NCI-H2081 treated with DMSO at 0.1 percent for 48 hours (cell line): ENCODE measurements at regions not wholly inside any gene's neighbourhood (a gene's known extent, or its start where the extent isn't known, plus 50 kb on each side); places are given as distances from the start of the nearest gene placed in this dataset.
"Not testable (repeated sequence)": the region's sequence is repeated elsewhere in the genome, so short reads cannot be mapped to it uniquely, and the experiment has no call there.

Experiments
- DNase-seq: peaks from one replicate; lab custom pipeline; 2025; lab: John Stamatoyannopoulos, UW

- no peak for DNase-seq
Observed at GRCh38 chr13:86579662-86580061, 780.4 kb upstream of the SLITRK6 start.

DNA sequence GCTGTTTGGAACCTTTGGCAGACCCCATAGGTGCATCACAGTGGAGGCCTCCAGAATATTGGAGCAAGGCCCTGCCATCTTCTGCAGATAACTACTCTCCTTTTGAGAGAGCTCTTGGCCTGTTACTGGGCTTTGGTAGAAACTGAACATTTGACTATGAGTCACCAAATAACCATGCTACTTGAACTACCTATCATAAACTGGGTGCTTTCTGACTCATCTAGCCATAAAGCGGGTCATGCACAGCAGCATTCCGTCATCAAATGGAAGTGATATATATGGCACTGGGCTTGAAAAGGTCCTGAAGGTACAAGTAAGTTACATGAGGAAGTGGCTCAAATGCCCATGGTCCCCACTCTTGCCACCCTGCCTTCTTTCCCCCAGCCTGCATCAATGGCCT, 782.5 kb upstream of the SLITRK6 start:
- DNase-seq, result no peak

DNA sequence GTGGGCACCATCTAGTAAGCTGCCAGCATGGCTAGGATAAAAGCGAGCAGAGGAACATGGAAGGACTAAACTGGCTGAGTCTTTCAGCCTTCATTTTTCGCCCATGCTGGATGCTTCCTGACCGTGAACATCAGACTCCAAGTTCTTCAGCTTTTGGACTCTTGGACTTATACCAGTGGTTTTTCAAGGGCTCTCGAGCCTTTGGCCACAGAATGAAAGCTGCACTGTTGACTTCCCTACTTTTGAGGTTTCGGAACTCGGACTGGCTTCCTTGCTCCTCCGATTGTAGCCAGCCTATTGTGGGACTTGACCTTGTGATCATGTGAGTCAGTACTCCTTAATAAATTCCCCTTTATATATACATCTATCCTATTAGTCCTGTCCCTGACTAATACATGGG, 785.1 kb upstream of the SLITRK6 start:
- DNase-seq, result no peak

DNA sequence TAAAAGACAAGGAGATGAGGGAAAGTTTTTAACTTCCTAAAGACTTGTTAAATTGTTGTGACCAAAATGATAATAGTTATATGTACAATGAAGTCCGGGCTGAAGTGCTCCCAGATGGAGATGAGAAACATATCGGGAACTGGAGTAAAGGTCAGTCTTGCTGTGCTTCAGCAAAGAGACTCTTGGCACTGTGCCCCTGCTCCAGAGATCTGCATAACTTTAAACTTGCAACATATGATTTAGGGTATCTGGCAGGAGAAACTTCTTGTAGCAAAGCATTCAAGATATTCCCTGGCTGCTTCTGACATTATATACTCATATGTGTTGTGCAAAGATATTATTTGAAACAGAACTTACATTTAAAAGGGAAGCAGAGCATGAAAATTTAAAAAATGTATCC, 786.6 kb upstream of the SLITRK6 start:
- DNase-seq, result no peak

GRCh38 chr13:86591862-86592261, 792.6 kb upstream of the SLITRK6 start:
- DNase-seq, result no peak

- DNase-seq, result no peak
Observed at GRCh38 chr13:86601351-86601750, 802.1 kb upstream of the SLITRK6 start.

- no peak for DNase-seq
Observed at GRCh38 chr13:86606264-86606663, 807.0 kb upstream of the SLITRK6 start.

- DNase-seq, result no peak
Observed at GRCh38 chr13:86608701-86609100, 809.5 kb upstream of the SLITRK6 start.

- DNase-seq, result no peak
Observed at GRCh38 chr13:86633346-86633745, 834.1 kb upstream of the SLITRK6 start.

DNA sequence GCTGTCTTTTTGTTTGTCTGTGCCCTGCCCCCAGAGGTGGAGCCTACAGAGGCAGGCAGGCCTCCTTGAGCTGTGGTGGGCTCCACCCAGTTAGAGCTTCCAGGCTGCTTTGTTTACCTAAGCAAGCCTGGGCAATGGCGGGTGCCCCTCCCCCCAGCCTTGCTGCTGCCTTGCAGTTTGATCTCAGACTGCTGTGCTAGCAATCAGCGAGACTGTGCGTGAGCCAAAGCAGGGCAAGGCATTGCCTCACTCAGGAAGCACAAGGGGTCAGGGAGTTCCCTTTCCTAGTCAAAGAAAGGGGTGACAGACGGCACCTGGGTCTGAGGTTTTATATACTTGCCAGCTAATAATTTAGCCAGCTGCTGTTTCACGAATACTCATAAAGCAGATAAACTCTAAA, 852.0 kb upstream of the SLITRK6 start:
- not testable (repeated sequence) for DNase-seq

DNA sequence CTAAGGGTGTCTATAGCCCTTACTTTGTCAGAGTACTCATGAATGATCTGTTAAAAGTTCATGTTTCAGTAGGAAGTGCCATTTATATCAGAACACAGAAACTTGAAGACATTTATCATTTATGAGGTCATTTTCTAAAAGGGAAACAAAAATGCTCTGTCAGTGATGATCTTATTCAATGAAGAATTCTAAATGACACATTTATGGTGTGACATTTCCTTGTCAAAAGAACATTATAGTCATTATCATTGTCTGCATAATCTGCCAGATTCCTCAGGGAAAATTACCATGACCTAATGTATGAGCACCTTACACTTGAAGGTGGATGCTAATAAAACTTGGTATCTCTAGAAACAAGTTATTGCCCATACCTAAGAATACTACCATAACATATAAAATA, 853.8 kb upstream of the SLITRK6 start:
- no peak for DNase-seq

GRCh38 chr13:86655561-86655960, 856.3 kb upstream of the SLITRK6 start:
- DNase-seq, result no peak

- no peak for DNase-seq
Observed at GRCh38 chr13:86660090-86660489, 860.9 kb upstream of the SLITRK6 start.

GRCh38 chr13:86665842-86666241, 866.6 kb upstream of the SLITRK6 start:
- no peak for DNase-seq

- DNase-seq, result no peak
Observed at GRCh38 chr13:86673931-86674431, 874.8 kb upstream of the SLITRK6 start.

GRCh38 chr13:86681223-86681622, 882.0 kb upstream of the SLITRK6 start:
- DNase-seq, result no peak

DNA sequence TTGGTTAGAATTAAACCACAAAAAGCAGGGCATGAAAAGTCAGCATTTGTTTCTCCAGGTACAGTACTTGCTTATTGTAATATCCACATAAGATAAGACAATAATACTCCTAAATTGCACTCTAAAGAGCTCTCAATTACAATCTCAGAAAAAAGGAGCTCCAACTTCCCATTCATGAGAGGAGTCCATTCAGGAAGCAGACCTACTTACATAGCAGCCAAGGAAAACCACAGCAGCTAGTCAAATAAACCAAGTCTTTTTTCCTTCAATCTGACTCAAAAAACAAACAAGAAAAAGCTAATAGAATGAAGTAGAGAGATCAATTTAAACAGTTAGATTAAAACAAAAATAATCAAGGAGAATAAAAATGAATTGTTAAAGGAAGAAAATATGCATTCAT, 885.2 kb upstream of the SLITRK6 start:
- DNase-seq, result no peak

DNA sequence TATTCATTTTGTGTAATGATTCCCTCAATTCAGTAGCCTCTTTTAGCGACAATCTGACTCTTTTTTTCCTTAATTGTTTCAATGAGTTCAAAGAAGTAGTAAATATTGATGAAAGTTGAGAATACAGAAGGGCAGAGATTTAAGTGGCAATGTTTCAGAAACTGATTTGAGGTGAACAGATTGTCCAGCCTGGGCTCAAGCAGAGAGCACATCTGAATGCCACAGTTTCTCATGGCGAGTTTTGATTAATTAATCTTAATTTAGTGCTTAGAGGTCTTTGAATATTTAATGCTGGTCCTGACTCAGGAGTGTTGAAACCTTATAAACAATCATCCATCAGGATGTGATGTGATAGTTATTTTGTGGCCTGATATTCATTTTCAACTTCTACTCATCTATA, 890.7 kb upstream of the SLITRK6 start:
- no peak for DNase-seq

DNA sequence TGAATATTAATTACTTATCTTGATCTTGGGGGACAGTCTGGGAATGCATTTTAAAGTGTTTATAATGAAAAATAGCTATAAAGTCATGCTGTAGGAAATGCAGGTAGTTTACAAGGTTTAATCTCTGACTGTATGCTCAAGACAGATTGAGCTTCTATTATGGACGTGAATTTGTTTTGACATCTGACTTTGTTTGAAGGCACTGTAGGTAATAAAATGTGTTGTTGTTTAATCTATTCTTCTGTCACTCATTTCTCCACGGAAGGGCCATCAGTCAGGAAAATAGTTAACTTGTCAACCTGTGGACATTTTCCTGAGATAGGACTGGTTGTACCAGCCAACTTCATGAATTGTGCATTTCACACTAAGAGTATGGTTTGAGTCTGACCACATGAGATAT, 893.1 kb upstream of the SLITRK6 start:
- DNase-seq, result no peak

- no peak for DNase-seq
Observed at GRCh38 chr13:86710013-86710412, 910.8 kb upstream of the SLITRK6 start.

DNA sequence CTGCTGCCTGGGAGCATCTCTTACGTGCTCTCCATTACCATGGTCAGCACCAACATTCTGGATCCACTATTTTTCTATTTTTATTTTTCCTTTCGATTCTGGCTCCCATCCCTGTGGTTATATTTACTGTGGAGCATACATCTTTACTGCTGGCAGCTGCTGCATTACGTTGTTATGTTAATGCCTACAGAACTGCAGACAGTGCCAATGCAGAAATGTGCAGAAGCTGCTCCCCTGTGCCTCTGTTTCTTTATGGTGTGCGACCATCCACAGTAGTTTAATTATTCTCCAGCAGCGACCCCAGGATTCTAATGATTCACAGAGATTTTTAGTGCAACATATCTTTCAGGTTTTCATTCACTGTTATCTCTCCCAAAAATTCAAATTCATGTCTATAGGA, 911.7 kb upstream of the SLITRK6 start:
- DNase-seq, result no peak

DNA sequence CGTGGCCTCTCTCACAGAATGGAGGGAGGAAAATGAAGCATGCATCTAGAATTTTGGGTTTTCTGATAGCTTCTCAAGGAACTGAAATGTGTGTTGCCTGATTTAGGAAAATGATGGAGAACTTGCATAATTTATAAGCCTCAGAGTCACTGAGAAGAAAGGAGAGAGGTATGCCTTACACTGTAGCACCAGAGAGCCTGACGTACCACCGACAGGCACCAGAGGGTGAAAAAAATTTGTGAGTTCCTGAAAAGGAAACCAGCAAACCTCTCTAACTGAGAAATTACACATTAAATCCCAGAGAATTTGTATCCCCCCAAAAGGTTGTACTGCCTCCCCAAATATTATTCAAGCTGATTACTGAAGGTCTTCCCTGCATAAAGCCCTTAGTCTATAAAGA, 915.3 kb upstream of the SLITRK6 start:
- no peak for DNase-seq

DNA sequence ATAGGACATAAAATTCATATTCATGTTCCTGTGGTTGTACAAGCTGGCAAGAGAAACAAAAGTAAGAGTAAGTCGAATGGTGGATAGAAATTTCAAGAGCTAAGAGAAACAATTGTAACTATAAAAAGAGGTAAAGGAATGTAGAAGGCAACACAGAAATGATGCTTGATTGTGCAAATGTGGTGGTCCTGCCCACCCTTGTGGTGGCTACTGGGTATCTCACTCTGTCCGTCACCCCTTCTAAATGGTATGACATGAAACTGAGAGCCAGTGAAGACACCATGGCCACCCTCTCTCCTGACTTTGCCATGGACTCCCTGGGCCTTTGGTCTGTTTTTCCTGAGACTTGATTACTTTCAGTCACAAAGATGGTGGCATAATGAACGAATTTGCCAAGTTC, 925.9 kb upstream of the SLITRK6 start:
- DNase-seq, result no peak

DNA sequence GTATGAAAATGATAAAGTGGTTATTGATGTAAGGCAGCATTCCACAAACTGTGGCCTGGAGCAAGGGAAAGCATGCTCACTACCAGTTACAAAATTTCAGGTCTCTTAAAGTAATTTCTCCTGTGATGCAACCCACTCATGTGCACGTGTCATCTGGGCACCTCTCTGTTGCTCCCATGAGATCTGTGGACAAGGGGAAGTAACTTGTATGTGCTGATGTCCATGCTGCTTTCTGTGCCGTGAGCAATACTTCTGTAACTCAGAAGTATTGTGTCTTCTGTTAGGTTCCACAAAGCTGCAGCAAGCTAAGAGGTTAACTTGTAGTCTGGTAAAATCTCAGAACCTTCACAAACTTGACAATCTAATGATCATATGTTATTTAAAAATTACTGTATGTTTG, 930.0 kb upstream of the SLITRK6 start:
- no peak for DNase-seq

GRCh38 chr13:86731987-86732386, 932.8 kb upstream of the SLITRK6 start:
- no peak for DNase-seq
